Thyroid gland (tissue), 4 donors: ENCODE measurements at regions not wholly inside any gene's neighbourhood (a gene's known extent, or its start where the extent isn't known, plus 50 kb on each side); places are given as distances from the start of the nearest gene placed in this dataset.

Source experiments
- POLR2A ChIP-seq, 2 donors: fragments of 450-650 bp; IDR thresholded peaks; one replicate each; pipeline ENCODE4 v1.6.1; 2017; ENCODE audit warnings: antibody characterized with exemption in 2 of 2, mild to moderate bottlenecking in 2 of 2, moderate library complexity in 1 of 2
- TF ChIP-seq, protein P1 (sequence below), 6 experiments: fragments of 200-600 bp in 3 of 6; fragments of 450-650 bp in 3 of 6; sonication (generic) in 3 of 6; IDR thresholded peaks; one replicate each; pipeline ENCODE4 v1.5.1; 2016 to 2019; ENCODE audit warnings: antibody characterized with exemption in 6 of 6, mild to moderate bottlenecking in 2 of 6, inconsistent platforms in 1 of 6, moderate library complexity in 1 of 6

DNA sequence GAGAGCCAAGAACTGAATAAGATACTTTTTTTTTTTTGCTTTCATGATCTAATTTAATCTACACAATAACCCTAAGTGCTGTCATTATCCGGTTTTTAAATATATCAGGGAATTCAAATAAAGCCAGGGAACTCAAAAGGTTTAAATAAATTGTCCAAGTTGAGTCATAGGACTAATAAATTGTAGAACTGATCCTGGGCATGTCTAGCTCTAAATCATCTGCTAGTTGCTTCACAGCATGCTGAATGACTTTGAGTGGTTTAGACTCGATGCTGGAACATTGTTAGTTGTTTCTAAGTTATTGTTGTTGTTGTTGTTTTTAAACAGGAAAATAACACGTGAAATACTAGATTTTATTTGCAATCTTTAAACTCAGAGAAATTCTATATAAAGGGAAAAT, 147.2 kb upstream of the HNMT start:
- TF ChIP-seq, protein P1, sequence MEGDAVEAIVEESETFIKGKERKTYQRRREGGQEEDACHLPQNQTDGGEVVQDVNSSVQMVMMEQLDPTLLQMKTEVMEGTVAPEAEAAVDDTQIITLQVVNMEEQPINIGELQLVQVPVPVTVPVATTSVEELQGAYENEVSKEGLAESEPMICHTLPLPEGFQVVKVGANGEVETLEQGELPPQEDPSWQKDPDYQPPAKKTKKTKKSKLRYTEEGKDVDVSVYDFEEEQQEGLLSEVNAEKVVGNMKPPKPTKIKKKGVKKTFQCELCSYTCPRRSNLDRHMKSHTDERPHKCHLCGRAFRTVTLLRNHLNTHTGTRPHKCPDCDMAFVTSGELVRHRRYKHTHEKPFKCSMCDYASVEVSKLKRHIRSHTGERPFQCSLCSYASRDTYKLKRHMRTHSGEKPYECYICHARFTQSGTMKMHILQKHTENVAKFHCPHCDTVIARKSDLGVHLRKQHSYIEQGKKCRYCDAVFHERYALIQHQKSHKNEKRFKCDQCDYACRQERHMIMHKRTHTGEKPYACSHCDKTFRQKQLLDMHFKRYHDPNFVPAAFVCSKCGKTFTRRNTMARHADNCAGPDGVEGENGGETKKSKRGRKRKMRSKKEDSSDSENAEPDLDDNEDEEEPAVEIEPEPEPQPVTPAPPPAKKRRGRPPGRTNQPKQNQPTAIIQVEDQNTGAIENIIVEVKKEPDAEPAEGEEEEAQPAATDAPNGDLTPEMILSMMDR (IDR thresholded peaks at IDR 0.05): no peak
- TF ChIP-seq POLR2A (IDR thresholded peaks at IDR 0.05): no peak
